Mononuclear cell (primary cell): ENCODE measurements at regions not wholly inside any gene's neighbourhood (a gene's known extent, or its start where the extent isn't known, plus 50 kb on each side); places are given as distances from the start of the nearest gene placed in this dataset.

Experiments
- H3K27me3 ChIP-seq: 2 replicates; pipeline ENCODE4 v1.6.0; 2011; ENCODE audit warnings: low read length, control low read depth; ENCODE audit not compliant: insufficient read depth
- H3K4me1 ChIP-seq: 2 replicates; pipeline ENCODE4 v1.5.1; 2011; ENCODE audit warnings: mild to moderate bottlenecking, low read length, control low read depth; ENCODE audit not compliant: insufficient read depth
- H3K4me3 ChIP-seq: 2 replicates; pipeline ENCODE4 v1.5.1; 2011; ENCODE audit warnings: mild to moderate bottlenecking, low read length, moderate library complexity
- H3K9me3 ChIP-seq: 2 replicates; pipeline ENCODE4 v1.5.1; 2011; ENCODE audit warnings: low read depth, mild to moderate bottlenecking, control low read depth, low read length

DNA sequence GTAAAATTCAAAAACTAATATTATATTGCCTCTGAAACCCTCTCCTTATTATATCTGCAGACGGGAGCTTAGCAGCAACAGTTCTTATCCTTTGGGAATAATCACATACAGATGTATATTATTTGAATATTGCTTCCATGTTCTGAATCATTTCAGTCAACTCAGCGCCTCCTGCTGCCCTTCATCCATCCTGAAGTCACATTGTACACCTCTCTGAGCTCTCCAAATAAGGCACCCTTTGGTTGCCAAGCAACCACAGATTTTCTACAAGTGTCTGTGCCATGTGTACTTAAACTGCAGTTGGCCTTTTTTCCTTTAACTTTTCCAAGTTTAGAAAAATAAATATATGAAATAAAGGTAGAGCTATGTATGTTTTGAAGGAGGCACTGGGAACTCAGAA lies 384.3 kb downstream of the LRRIQ3 start:
- Histone ChIP-seq H3K9me3 (no peaks in the 10 kb centered on the region), H3K27me3 (no peaks in the 10 kb centered on the region), H3K4me3 (no peak overlapping the region), H3K4me1 (no peaks in the 10 kb centered on the region)

DNA sequence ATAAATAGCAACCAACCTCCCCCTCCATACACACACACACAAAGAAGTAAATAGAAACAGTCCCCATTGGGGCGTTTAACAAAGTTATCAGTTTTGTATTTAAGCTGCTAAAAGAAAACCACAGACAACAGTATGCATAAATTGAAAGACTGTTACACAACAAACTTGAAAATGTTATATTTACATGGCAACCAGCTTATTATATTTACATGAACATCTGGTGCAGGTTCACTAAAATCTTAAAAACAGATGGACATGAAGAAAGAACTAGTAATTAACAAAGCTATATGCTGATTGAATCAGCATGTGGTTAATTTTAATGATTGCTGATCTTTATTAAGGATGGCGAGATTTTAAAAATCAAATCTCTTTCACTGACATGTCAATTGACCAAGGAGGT lies 384.7 kb downstream of the LRRIQ3 start:
- Histone ChIP-seq H3K9me3 (no peaks in the 10 kb centered on the region), H3K4me3 (no peak overlapping the region), H3K4me1 (no peaks in the 10 kb centered on the region), H3K27me3 (no peaks in the 10 kb centered on the region)

DNA sequence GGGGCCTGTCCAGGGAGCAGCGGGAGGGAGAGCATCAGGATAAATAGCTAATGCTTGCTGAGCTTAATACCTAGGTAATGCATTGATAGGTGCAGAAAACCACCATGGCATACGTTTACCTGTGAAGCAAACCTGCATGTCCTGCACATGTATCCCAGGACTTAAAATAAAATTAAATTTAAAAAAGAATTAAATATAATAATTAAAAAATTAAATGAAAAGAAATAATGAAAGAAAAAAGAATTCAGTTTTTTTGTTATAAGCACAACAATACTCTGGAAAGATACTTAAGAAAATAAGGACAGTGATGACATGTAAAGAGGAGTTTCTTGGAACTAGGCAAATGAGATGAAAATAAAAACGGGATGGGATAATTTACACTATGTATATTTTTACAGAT lies 386.2 kb downstream of the LRRIQ3 start:
- Histone ChIP-seq H3K4me3 (no peak overlapping the region), H3K9me3 (no peaks in the 10 kb centered on the region), H3K27me3 (no peaks in the 10 kb centered on the region), H3K4me1 (no peaks in the 10 kb centered on the region)

DNA sequence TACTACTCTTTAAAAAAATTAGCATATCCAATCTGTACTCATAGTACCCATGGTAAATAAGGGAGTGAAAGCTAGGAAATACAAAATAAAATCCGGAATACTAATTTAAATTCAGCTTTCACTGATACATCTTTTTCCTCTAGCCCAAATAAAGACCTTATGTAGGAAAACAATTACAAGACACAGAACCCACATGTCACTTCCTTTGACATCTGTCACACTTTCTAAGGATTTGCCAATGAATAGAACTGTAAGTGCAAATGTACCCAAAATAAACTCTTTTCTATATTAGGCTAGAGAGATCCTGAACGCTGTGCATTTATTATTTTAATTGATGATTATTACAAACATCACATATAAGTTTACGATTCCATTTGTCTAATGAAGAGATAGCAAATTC lies 393.0 kb downstream of the LRRIQ3 start:
- Histone ChIP-seq H3K27me3 (no peaks in the 10 kb centered on the region), H3K9me3 (no peaks in the 10 kb centered on the region), H3K4me1 (no peaks in the 10 kb centered on the region), H3K4me3 (no peak overlapping the region)

DNA sequence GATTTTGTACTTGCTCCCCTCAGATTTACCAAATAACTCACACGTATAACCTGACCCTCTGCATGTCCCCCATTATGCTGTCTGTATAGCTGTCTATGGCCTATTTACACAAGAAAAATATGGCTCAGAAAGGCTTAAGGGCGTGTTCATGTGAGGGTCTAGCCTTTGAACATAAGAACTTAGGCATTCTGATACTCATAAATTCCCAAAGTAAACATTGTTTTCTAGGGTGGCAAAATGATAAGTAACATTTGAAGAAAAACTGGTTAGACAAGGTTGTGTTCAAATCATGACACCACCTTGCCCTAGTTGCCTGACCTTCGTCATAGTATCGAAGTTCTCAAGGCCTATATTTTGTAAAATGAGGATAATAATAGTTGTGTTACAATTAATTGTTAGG lies 394.6 kb downstream of the LRRIQ3 start:
- no peaks in the 10 kb centered on the region for H3K4me1 ChIP-seq
- no peaks in the 10 kb centered on the region for H3K9me3 ChIP-seq
- no peaks in the 10 kb centered on the region for H3K27me3 ChIP-seq
- no peak overlapping the region for H3K4me3 ChIP-seq

DNA sequence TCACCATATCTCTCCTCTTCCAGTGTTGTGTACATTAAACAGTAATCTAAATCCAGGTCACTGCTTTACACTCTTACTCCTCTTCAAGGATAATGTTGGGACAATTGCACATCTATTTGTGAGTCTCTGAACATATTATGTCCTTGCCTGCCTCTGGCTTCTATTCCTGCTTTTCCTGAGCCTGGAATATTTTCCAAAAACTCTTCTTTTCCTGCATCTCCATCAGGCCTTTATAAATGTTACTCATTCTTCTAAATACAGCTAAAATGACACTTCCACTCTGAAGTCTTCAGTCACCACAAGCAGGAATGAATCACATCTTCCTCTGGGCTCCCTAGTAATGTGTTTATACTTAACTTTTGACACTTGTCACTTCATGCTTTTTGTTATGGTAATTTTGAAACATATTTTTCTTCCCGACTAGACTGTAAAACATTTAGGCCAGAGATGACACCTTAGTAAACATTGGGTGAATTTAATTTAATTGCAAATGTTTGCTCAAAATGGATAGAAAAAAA lies 396.0 kb downstream of the LRRIQ3 start:
- no peaks in the 10 kb centered on the region for H3K27me3 ChIP-seq
- H3K4me1 ChIP-seq: no peaks in the 10 kb centered on the region
- no peaks in the 10 kb centered on the region for H3K9me3 ChIP-seq
- H3K4me3 ChIP-seq: no peak overlapping the region

DNA sequence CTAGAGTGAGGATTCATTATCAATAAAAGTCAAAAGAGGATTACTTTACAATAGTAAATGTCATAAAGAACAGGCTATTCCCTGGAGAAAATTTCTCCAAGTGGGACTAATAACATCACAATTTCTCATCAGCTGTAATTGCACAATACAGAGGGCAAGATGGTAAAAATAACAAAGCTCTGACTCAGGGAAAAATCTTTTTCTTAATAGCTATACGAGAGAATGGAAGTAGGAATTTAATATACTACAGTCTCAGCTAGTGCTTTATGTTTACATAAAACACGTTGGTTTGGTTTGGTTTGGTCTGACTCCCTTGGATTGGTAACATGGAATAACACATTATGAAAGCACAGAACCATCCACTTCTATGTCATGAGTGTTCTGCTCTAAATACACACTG lies 397.6 kb downstream of the LRRIQ3 start:
- H3K4me3 ChIP-seq: no peak overlapping the region
- H3K4me1 ChIP-seq: no peaks in the 10 kb centered on the region
- no peaks in the 10 kb centered on the region for H3K9me3 ChIP-seq
- no peaks in the 10 kb centered on the region for H3K27me3 ChIP-seq

DNA sequence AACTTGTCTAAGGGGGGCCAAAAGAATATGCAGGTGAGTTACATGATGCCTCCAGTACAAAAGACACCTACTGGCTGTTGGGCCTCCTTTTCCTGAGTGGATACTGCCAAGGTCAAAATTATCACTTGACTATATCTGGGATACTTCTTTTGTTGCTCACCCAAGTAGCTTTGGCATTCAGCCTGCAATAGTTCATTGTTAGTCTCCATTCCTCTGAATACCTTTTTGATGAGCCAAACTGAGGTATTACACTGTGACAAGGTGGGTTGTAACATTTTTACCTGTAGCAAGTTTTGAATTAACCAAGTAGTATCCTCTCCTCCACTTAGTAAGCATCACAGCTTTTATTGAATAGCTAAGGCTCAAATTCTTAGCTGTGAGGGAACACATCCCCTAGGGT lies 408.0 kb downstream of the LRRIQ3 start:
- Histone ChIP-seq H3K9me3 (no peaks in the 10 kb centered on the region), H3K4me3 (no peak overlapping the region), H3K27me3 (no peaks in the 10 kb centered on the region), H3K4me1 (no peaks in the 10 kb centered on the region)

DNA sequence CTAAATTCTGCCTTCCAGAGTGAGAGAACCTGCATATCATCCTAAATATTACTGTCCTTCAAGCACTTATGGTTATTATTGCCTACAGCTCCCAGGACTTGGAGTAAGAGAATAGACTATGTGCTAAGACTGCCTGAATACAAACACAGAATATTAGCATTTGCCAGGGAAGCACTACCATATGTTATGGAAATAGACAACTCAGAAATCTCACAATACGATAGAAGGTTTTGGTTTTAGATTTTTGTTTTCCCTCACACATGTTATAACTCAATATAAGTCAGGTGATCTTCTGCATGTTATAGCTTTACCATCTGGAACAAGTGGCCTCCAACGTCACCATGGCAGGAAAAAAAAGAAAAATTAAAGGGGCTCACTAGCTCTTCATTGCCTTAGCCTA lies 413.9 kb downstream of the LRRIQ3 start:
- H3K4me1 ChIP-seq: no peaks in the 10 kb centered on the region
- H3K9me3 ChIP-seq: no peaks in the 10 kb centered on the region

DNA sequence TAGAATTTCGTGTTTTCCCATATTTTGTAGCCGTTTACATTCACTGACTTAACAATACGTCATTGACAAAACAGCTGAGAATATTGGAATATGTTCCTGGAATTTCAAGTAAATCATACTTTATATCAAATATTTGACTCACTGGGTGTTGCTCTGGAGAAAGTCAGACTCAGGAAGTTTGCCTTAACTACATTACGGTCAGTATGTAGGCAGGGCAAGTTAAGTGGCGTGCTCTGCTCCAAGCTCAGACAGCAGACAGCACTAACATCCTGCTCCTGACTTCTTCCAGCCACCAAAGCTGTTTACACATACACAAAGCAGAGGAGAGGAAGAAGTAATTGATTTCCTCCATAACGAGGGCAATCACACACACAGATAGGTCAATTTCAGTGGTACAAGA lies 414.6 kb downstream of the LRRIQ3 start:
- H3K4me3 ChIP-seq: no peak overlapping the region
- H3K9me3 ChIP-seq: no peaks in the 10 kb centered on the region
- no peaks in the 10 kb centered on the region for H3K4me1 ChIP-seq
- no peaks in the 10 kb centered on the region for H3K27me3 ChIP-seq

More for the DNA sequence above, 413.9 kb downstream of the LRRIQ3 start:
- H3K27me3 ChIP-seq: no peaks in the 10 kb centered on the region
- no peak overlapping the region for H3K4me3 ChIP-seq

DNA sequence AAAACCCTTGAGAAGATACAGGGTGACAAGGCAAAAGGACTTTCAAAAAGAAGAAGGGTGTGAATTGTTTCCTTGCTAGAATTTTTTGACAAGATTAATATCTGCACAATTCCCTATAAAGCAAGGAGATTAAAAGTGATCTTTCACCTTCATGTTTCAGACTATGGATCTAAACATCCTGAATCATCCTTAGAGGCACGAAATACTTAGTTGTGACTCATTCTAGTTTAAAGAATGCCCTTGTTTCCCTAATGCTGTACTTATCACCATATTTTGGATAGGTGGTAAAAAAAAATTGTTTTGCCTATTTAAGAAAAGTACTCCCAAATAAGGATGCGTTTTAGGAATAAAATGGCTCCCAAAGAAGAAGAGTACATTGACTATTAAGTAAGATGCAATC lies 415.1 kb downstream of the LRRIQ3 start:
- Histone ChIP-seq H3K9me3 (no peaks in the 10 kb centered on the region), H3K4me3 (no peak overlapping the region), H3K4me1 (no peaks in the 10 kb centered on the region), H3K27me3 (no peaks in the 10 kb centered on the region)

DNA sequence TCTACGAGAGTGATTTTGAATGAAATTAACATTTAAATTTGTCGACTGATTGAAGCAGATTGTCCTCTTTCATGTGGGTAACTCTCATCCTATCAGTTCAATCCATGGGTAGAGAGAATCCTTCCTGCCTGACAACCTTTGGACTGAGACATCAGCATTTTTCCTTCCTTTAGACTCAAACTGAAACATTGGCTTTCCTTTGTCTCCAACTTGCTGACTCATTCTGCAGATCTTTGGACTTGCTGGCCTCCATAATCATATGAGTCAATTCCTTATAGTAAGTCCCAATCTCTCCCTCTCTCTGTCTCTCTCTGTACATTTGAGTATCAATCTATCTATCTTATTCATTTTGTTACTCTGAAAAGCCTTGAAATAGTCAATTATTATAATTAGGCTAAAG lies 416.7 kb downstream of the LRRIQ3 start:
- no peak overlapping the region for H3K4me3 ChIP-seq
- H3K27me3 ChIP-seq: no peaks in the 10 kb centered on the region
- no peaks in the 10 kb centered on the region for H3K9me3 ChIP-seq
- H3K4me1 ChIP-seq: no peaks in the 10 kb centered on the region

DNA sequence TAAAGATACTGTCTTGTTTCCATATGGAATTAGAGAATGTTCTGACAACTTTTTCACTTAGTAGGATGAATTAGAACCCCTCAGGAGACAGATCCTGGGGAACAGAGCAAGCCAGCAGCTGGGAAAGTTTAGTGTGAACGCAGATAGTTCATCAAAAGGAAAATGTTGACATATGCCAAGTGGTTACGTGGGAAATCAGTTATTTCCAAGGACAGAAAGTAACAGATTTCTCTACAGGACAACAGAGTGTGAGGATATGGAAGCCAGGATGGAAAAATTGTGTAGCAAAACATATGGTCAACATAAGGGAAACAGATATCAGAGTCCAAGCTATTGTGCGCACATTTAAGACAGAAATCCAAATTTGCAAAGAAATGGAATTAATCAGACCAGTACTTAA lies 419.5 kb downstream of the LRRIQ3 start:
- Histone ChIP-seq H3K4me3 (no peak overlapping the region), H3K4me1 (no peaks in the 10 kb centered on the region), H3K27me3 (no peaks in the 10 kb centered on the region), H3K9me3 (no peaks in the 10 kb centered on the region)

DNA sequence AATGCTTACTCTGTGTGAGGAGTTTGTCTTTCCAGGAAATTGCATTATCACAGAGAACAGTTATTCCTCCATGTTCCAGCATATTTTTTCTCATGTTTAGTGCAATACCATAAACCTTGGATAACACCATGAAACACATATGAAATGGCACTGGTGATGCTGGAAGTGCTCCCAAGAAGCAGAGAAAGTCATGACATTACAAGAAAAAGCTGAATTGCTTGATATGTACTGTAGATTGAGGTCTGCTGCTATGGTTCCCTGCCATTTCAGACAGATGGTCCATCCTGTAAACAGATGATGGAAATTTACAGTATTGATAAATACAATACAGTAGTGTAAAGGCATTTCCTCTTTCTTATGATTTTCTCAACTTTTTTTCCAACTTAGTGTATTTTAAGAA lies 422.1 kb downstream of the LRRIQ3 start:
- no peak overlapping the region for H3K4me3 ChIP-seq
- no peaks in the 10 kb centered on the region for H3K9me3 ChIP-seq
- no peaks in the 10 kb centered on the region for H3K4me1 ChIP-seq
- no peaks in the 10 kb centered on the region for H3K27me3 ChIP-seq

DNA sequence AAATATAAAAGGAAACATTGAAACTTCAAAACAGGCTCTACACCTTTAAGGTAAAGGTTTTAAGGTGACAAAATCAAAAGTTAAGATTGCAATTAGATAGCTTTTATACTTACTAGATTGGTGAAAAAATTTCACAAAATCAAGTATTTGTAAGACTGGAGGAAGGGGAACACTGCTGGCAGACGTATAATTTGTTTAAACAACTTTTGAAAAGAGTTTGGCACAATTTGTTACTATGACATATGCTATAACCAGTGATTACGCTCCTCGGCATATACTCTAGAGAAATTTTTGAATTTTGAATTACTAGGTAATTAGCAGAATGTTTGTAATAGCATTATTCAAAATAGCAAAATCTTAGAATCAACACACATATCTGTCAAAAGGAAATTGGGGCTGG lies 425.0 kb downstream of the LRRIQ3 start:
- Histone ChIP-seq H3K4me1 (no peaks in the 10 kb centered on the region), H3K27me3 (no peaks in the 10 kb centered on the region), H3K9me3 (no peaks in the 10 kb centered on the region), H3K4me3 (no peak overlapping the region)

DNA sequence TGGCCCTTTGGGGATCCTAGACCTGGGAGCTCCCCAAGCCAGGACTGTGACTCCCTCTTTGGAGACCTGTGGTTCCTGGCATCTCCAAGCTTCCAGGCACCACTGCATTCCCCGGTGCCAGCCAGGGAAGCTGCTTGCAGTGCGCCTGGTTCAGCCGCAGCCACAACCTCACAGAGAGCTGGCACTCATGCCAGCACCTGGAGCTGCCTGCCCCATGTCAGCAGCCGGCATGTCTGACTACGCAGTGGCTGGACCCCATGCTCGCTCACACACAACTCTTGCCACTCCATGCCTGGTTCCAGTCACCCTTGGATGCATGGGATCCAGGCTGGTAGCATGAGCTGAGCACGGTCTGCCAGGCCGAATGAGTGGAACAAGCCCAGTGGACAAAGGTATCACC lies 426.6 kb downstream of the LRRIQ3 start:
- H3K4me1 ChIP-seq: no peaks in the 10 kb centered on the region
- H3K9me3 ChIP-seq: no peaks in the 10 kb centered on the region
- no peak overlapping the region for H3K4me3 ChIP-seq
- H3K27me3 ChIP-seq: no peaks in the 10 kb centered on the region
